Right ventricle myocardium superior (tissue), 1 donor: ENCODE measurements at regions not wholly inside any gene's neighbourhood (a gene's known extent, or its start where the extent isn't known, plus 50 kb on each side); places are given as distances from the start of the nearest gene placed in this dataset.
"Not testable (repeated sequence)": the region's sequence is repeated elsewhere in the genome, so short reads cannot be mapped to it uniquely, and the experiment has no call there.

ENCODE experiments used
- ATAC-seq: fragments of 200-7000 bp; cut with Tn5 transposase; one replicate; pipeline ENCODE4 v1.9.1; 2020; ENCODE audit warnings: mild to moderate bottlenecking; ENCODE audit not compliant: poor library complexity
- DNase-seq: peaks from one replicate; pipeline ENCODE4 v3.0.0-alpha.2; 2020
- intact Hi-C: fragments of 100-400 bp; cut with DNase I; formaldehyde crosslinking; loops from one replicate; pipeline ENCODE4 v1.11.2; 2022
- donor health status: DM: no; HTN: yes; CAD: no; lungs with severe emphysema.

- intact Hi-C loops = no loop called here
- no peak for DNase-seq
- ATAC-seq = no peak
Measured at GRCh38 chr6:145138469-145139139, 596.7 kb downstream of the EPM2A start.

- DNase-seq (no peak), ATAC-seq (no peak)
- intact Hi-C loops = no loop called here
Measured at GRCh38 chr6:145139140-145139850, 596.0 kb downstream of the EPM2A start.

- no peak for DNase-seq
- ATAC-seq = no peak
- intact Hi-C loops = no loop called here
Measured at GRCh38 chr6:145139895-145140294, 595.4 kb downstream of the EPM2A start.

GRCh38 chr6:145141572-145141971, 593.7 kb downstream of the EPM2A start:
- ATAC-seq (no peak), DNase-seq (no peak)
- intact Hi-C loops = no loop called here

- no peak for DNase-seq
- intact Hi-C loops = no loop called here
- ATAC-seq = no peak
Measured at GRCh38 chr6:145142958-145143357, 592.4 kb downstream of the EPM2A start.

- ATAC-seq (no peak), DNase-seq (no peak)
- intact Hi-C loops = no loop called here
Measured at GRCh38 chr6:145143379-145143778, 591.9 kb downstream of the EPM2A start.

- intact Hi-C loops = no loop called here
- peak; percentile 81 for ATAC-seq
- no peak for DNase-seq
Measured at GRCh38 chr6:145147559-145147958, 587.8 kb downstream of the EPM2A start.

GRCh38 chr6:145147981-145148749, 587.2 kb downstream of the EPM2A start:
- ATAC-seq (peak; percentile 88), DNase-seq (no peak)
- intact Hi-C loops = no loop called here

- DNase-seq (no peak), ATAC-seq (no peak)
- intact Hi-C loops = no loop called here
Measured at GRCh38 chr6:145148776-145149175, 586.5 kb downstream of the EPM2A start.

- DNase-seq (no peak), ATAC-seq (no peak)
- intact Hi-C loops = no loop called here
Measured at GRCh38 chr6:145151624-145152023, 583.7 kb downstream of the EPM2A start.

- intact Hi-C loops = no loop called here
- ATAC-seq (no peak), DNase-seq (no peak)
Measured at GRCh38 chr6:145153495-145153894, 581.8 kb downstream of the EPM2A start.

- no peak for DNase-seq
- no peak for ATAC-seq
- intact Hi-C loops = no loop called here
Measured at GRCh38 chr6:145155411-145155810, 579.9 kb downstream of the EPM2A start.

- DNase-seq (no peak), ATAC-seq (no peak)
- intact Hi-C loops = no loop called here
Measured at GRCh38 chr6:145155873-145156782, 579.2 kb downstream of the EPM2A start.

- intact Hi-C loops, ATAC-seq, DNase-seq: not testable (repeated sequence)
Measured at GRCh38 chr6:145158636-145159035, 576.7 kb downstream of the EPM2A start.

- intact Hi-C loops = no loop called here
- no peak for ATAC-seq
- DNase-seq = no peak
Measured at GRCh38 chr6:145159921-145160320, 575.4 kb downstream of the EPM2A start.

GRCh38 chr6:145161501-145161900, 573.8 kb downstream of the EPM2A start:
- no peak for ATAC-seq
- intact Hi-C loops = no loop called here
- no peak for DNase-seq

GRCh38 chr6:145169726-145170224, 565.5 kb downstream of the EPM2A start:
- DNase-seq = no peak
- ATAC-seq = no peak
- intact Hi-C loops = no loop called here

- peak; percentile 56 for ATAC-seq
- no peak for DNase-seq
- intact Hi-C loops = no loop called here
Measured at GRCh38 chr6:145175470-145175869, 559.9 kb downstream of the EPM2A start.

- ATAC-seq (no peak), DNase-seq (no peak)
- intact Hi-C loops = no loop called here
Measured at GRCh38 chr6:145178391-145178790, 556.9 kb downstream of the EPM2A start.
